DND-41 (cell line): ENCODE measurements at regions not wholly inside any gene's neighbourhood (a gene's known extent, or its start where the extent isn't known, plus 50 kb on each side); places are given as distances from the start of the nearest gene placed in this dataset.

Experiments used
- ATAC-seq: fragments of 200-7000 bp; cut with Tn5 transposase; 3 replicates; pipeline ENCODE4 v1.9.1; 2021; ENCODE audit warnings: low read depth; ENCODE audit not compliant: insufficient read depth
- DNase-seq: peaks from one replicate; pipeline ENCODE4 v3.0.0-alpha.2; 2020
- H2AFZ ChIP-seq: 2 replicates; pipeline ENCODE4 v1.6.0; 2012; ENCODE audit warnings: low read depth, low read length
- H3K27ac ChIP-seq: 2 replicates; pipeline ENCODE4 v1.5.1; 2012; ENCODE audit warnings: low read length, inconsistent platforms
- H3K27me3 ChIP-seq: fragments of 200-600 bp; sonication (generic); 2 replicates; pipeline ENCODE4 v1.6.0; 2012; ENCODE audit warnings: low read length, mild to moderate bottlenecking, inconsistent platforms; ENCODE audit not compliant: insufficient read depth, poor library complexity
- H3K36me3 ChIP-seq: 2 replicates; pipeline ENCODE4 v1.5.1; 2012; ENCODE audit warnings: low read length, inconsistent platforms; ENCODE audit not compliant: insufficient read depth
- H3K4me1 ChIP-seq: 2 replicates; pipeline ENCODE4 v1.5.1; 2012; ENCODE audit warnings: mild to moderate bottlenecking, low read length; ENCODE audit not compliant: insufficient read depth
- H3K4me2 ChIP-seq: 2 replicates; pipeline ENCODE4 v1.6.0; 2012; ENCODE audit warnings: mild to moderate bottlenecking, moderate library complexity, low read length, inconsistent platforms; ENCODE audit not compliant: insufficient read depth
- H3K4me3 ChIP-seq, 2 experiments: fragments of 200-600 bp in 1 of 2; shearing (Covaris generic) in 1 of 2; 2 replicates each; pipeline ENCODE4 v1.5.1; 2012 to 2016; ENCODE audit warnings: inconsistent platforms in 2 of 2, low read length in 2 of 2, mild to moderate bottlenecking in 2 of 2, low read depth in 1 of 2, moderate library complexity in 1 of 2
- H3K79me2 ChIP-seq: 2 replicates; pipeline ENCODE4 v1.6.0; 2012; ENCODE audit warnings: low read length, inconsistent platforms; ENCODE audit not compliant: insufficient read depth
- H3K9ac ChIP-seq: 2 replicates; pipeline ENCODE4 v1.6.0; 2012; ENCODE audit warnings: low read depth, mild to moderate bottlenecking, inconsistent platforms, low read length, moderate library complexity
- H3K9me3 ChIP-seq: 2 replicates; pipeline ENCODE4 v1.5.1; 2012; ENCODE audit warnings: low read length, moderate library complexity, mild to moderate bottlenecking, inconsistent platforms; ENCODE audit not compliant: insufficient read depth, severe bottlenecking
- H4K20me1 ChIP-seq: 2 replicates; pipeline ENCODE4 v1.6.0; 2012; ENCODE audit warnings: low read length; ENCODE audit not compliant: insufficient read depth
- EZH2 ChIP-seq: IDR thresholded peaks from 3 replicates; pipeline ENCODE4 v1.6.1; 2012; ENCODE audit warnings: borderline replicate concordance, low read depth, mild to moderate bottlenecking, moderate library complexity, low read length, inconsistent platforms; ENCODE audit not compliant: severe bottlenecking
- TF ChIP-seq, protein P1 (sequence below): IDR thresholded peaks from 2 replicates; pipeline ENCODE4 v1.5.1; 2012; ENCODE audit warnings: borderline replicate concordance, low read length, moderate library complexity, mild to moderate bottlenecking; ENCODE audit not compliant: poor library complexity, severe bottlenecking; ENCODE audit errors: extremely low read depth

DNA sequence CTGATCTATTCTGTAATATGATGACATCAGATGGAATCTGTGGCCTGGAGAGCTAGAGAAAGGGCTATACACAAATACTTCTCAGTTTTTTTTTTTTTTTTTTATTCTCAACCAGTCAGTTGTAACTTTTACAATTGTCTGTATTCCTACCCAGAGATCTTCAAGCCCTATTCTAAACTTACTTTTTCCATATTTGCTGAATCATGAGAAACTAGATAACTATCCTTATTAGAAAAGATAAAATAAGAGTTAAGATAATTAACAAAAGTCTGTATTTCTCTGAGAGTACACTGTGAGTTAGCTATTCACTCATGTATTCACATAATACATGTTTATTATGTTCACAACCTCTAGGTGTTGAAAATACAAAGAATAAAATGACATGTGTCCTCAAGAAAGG, 1575.9 kb downstream of the EFNA5 start:
- no peak overlapping the region for H3K4me2 ChIP-seq
- no peak overlapping the region for H3K9ac ChIP-seq
- no peak overlapping the region for H2AFZ ChIP-seq

DNA sequence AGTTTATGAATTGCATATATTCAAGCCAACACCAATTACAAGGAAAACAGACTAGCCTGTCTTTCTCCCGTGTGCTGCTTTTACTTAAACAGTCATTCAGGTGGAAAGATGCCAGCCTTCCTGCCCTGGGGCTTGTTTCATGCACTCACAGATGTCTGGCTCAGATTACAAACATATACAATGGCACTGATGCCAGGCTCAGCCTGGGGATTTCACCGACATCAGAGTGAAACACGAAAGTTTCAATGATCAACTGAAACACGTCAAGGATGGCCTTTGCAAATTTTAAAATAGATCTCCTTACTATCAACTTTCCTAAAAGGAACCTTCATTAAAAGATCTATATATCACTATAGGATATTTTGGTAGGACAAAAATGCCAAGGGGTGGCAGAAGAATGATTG, 1576.5 kb downstream of the EFNA5 start:
- no peaks in the 10 kb centered on the region for H4K20me1 ChIP-seq
- DNase-seq (no peak), ATAC-seq (no peak)
- no peaks in the 10 kb centered on the region for H3K79me2 ChIP-seq
- H3K4me3 ChIP-seq = no peak overlapping the region
- H3K36me3 ChIP-seq = no peaks in the 10 kb centered on the region
- no peaks in the 10 kb centered on the region for H3K4me1 ChIP-seq
- H3K27ac ChIP-seq = no peak overlapping the region
- no peaks in the 10 kb centered on the region for H3K9me3 ChIP-seq
- no peak overlapping the region for H3K9ac ChIP-seq
- TF ChIP-seq EZH2 = no peak
- TF ChIP-seq, protein P1, sequence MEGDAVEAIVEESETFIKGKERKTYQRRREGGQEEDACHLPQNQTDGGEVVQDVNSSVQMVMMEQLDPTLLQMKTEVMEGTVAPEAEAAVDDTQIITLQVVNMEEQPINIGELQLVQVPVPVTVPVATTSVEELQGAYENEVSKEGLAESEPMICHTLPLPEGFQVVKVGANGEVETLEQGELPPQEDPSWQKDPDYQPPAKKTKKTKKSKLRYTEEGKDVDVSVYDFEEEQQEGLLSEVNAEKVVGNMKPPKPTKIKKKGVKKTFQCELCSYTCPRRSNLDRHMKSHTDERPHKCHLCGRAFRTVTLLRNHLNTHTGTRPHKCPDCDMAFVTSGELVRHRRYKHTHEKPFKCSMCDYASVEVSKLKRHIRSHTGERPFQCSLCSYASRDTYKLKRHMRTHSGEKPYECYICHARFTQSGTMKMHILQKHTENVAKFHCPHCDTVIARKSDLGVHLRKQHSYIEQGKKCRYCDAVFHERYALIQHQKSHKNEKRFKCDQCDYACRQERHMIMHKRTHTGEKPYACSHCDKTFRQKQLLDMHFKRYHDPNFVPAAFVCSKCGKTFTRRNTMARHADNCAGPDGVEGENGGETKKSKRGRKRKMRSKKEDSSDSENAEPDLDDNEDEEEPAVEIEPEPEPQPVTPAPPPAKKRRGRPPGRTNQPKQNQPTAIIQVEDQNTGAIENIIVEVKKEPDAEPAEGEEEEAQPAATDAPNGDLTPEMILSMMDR = no peak
- H2AFZ ChIP-seq = no peak overlapping the region
- no peak overlapping the region for H3K4me2 ChIP-seq
- no peaks in the 10 kb centered on the region for H3K27me3 ChIP-seq

More for the DNA sequence above, 1575.9 kb downstream of the EFNA5 start:
- Histone ChIP-seq H3K4me3 (no peak overlapping the region), H3K27me3 (no peaks in the 10 kb centered on the region), H4K20me1 (no peaks in the 10 kb centered on the region), H3K36me3 (no peaks in the 10 kb centered on the region), H3K9me3 (no peaks in the 10 kb centered on the region), H3K79me2 (no peaks in the 10 kb centered on the region), H3K27ac (no peak overlapping the region), H3K4me1 (no peaks in the 10 kb centered on the region)
- DNase-seq = no peak
- TF ChIP-seq, protein P1 = no peak
- TF ChIP-seq EZH2 = no peak
- ATAC-seq = no peak

DNA sequence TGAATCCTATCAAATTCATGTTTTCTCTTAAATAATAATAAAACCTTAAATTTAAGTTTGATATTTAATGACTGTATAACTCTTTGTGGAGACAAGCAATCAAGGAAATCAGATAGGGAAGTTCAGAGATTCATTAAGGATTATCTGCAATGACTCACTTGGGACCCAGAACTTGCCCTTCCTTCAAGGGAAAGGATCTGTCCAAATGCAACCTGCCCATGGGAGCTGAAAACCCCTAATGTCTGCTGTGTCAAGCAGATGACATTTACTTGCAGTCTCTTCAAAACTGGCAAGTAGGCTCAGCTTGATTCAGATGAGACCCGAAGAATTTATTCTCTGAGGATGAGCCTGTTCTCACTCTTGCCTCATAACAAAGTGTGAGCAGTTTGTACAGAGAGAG, 1577.6 kb downstream of the EFNA5 start:
- Histone ChIP-seq H3K27me3 (no peaks in the 10 kb centered on the region), H3K9me3 (no peaks in the 10 kb centered on the region), H3K79me2 (no peaks in the 10 kb centered on the region), H2AFZ (no peak overlapping the region), H4K20me1 (no peaks in the 10 kb centered on the region), H3K4me2 (no peak overlapping the region), H3K36me3 (no peaks in the 10 kb centered on the region), H3K4me1 (no peaks in the 10 kb centered on the region), H3K27ac (no peak overlapping the region), H3K9ac (no peak overlapping the region), H3K4me3 (no peak overlapping the region)
- ATAC-seq = no peak
- DNase-seq = no peak
- no peak for TF ChIP-seq EZH2
- TF ChIP-seq, protein P1 = no peak

GRCh38 chr5:106092455-106092854, 1578.3 kb downstream of the EFNA5 start:
- Histone ChIP-seq H3K79me2 (no peaks in the 10 kb centered on the region), H3K27me3 (no peaks in the 10 kb centered on the region), H3K9me3 (no peaks in the 10 kb centered on the region), H2AFZ (no peak overlapping the region), H3K4me3 (no peak overlapping the region), H3K36me3 (no peaks in the 10 kb centered on the region), H3K27ac (no peak overlapping the region), H3K4me2 (no peak overlapping the region), H3K4me1 (no peaks in the 10 kb centered on the region), H4K20me1 (no peaks in the 10 kb centered on the region), H3K9ac (no peak overlapping the region)
- ATAC-seq = no peak
- DNase-seq = no peak
- TF ChIP-seq EZH2 = no peak
- TF ChIP-seq, protein P1 = no peak
